Choroid plexus epithelial cell (primary cell): ENCODE measurements at regions not wholly inside any gene's neighbourhood (a gene's known extent, or its start where the extent isn't known, plus 50 kb on each side); places are given as distances from the start of the nearest gene placed in this dataset.

ENCODE experiments used
- DNase-seq: peaks from one replicate; pipeline ENCODE4 v3.0.0-alpha.2; 2010; ENCODE audit warnings: low read depth
- H3K4me3 ChIP-seq: 2 replicates; pipeline ENCODE4 v1.5.1; 2011; ENCODE audit warnings: low read depth, mild to moderate bottlenecking, control low read depth, low read length, moderate library complexity
- TF ChIP-seq, protein P1 (sequence below): conservative IDR thresholded peaks from 2 replicates; pipeline ENCODE4 v1.5.1; 2011; ENCODE audit warnings: low read depth, mild to moderate bottlenecking, control low read depth, inconsistent platforms, low read length, moderate library complexity

DNA sequence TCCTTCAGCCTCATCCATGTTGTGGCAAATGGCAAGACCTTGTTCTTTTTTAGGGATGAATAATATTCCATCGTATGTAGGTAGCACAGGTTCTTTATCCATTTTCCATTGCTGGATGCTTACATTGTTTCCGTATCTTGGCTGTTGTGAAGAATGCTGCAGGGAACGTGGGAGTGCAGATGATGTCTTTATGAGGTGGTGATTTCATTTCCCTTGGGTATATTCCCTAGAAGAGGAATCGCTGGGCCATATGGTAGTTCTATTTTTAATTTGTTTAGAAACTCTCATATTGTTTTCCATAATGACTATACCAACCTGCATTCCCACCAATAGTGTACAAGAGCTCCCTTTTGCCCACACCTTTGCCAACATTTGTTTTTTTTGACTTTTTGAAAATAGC, 186.3 kb upstream of the TMTC4 start:
- TF ChIP-seq, protein P1, sequence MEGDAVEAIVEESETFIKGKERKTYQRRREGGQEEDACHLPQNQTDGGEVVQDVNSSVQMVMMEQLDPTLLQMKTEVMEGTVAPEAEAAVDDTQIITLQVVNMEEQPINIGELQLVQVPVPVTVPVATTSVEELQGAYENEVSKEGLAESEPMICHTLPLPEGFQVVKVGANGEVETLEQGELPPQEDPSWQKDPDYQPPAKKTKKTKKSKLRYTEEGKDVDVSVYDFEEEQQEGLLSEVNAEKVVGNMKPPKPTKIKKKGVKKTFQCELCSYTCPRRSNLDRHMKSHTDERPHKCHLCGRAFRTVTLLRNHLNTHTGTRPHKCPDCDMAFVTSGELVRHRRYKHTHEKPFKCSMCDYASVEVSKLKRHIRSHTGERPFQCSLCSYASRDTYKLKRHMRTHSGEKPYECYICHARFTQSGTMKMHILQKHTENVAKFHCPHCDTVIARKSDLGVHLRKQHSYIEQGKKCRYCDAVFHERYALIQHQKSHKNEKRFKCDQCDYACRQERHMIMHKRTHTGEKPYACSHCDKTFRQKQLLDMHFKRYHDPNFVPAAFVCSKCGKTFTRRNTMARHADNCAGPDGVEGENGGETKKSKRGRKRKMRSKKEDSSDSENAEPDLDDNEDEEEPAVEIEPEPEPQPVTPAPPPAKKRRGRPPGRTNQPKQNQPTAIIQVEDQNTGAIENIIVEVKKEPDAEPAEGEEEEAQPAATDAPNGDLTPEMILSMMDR = no peak
- H3K4me3 ChIP-seq = no peak overlapping the region
- no peak for DNase-seq

- DNase-seq = peak; percentile 10
- H3K4me3 ChIP-seq = no peak overlapping the region
- TF ChIP-seq, protein P1 = no peak
Measured at GRCh38 chr13:100859861-100860260, 185.3 kb upstream of the TMTC4 start.

GRCh38 chr13:100855151-100855550, 180.6 kb upstream of the TMTC4 start:
- H3K4me3 ChIP-seq = no peak overlapping the region
- TF ChIP-seq, protein P1 = no peak
- no peak for DNase-seq

GRCh38 chr13:100854006-100854405, 179.4 kb upstream of the TMTC4 start:
- H3K4me3 ChIP-seq = no peak overlapping the region
- TF ChIP-seq, protein P1 = no peak

GRCh38 chr13:100853434-100853833, 178.8 kb upstream of the TMTC4 start:
- no peak for DNase-seq
- H3K4me3 ChIP-seq = no peak overlapping the region
- TF ChIP-seq, protein P1 = no peak

More at GRCh38 chr13:100854006-100854405, 179.4 kb upstream of the TMTC4 start:
- DNase-seq = no peak

DNA sequence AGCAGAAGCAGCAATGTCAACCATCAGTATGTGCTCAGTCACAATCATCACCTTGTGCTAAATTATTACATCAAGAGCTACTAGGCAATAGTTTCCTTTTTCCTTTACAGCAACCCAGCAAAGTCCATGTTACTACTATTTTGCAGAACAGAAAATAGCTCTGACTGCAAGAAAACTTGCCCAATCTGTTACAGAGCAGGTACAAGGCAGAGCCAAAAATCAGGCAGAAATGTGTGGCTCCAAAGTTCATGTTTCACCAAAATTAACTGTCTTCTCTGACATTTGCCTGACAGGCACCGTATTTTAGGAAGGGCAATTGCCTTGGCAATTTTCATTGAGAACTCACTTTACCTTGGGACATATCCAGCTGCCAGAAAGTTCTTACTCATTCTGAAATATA, 177.6 kb upstream of the TMTC4 start:
- no peak overlapping the region for H3K4me3 ChIP-seq
- TF ChIP-seq, protein P1 = no peak
- no peak for DNase-seq

DNA sequence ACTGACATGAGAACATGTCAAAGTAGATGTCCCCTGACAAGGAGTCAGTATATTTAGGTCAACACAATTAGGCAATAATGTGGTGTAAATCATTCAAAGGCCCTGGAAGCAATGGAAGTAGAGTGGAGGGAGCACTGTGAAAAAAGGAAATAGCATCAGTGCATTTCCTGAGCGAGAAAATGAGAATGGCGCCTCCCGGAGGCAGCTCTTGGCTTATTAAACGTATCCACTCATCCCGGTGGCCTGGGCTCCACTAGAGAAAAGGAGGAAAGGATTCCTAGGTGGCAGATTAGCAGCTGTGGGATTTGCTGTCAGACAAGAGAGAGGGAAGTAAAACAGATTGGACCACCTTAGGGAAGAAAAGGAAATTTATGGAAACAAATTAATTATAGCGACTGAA, 173.7 kb upstream of the TMTC4 start:
- H3K4me3 ChIP-seq = no peak overlapping the region
- DNase-seq = no peak
- TF ChIP-seq, protein P1 = no peak
